ENCODE measurements at regions not wholly inside any gene's neighbourhood (a gene's known extent, or its start where the extent isn't known, plus 50 kb on each side); places are given as distances from the start of the nearest gene placed in this dataset.

DNA sequence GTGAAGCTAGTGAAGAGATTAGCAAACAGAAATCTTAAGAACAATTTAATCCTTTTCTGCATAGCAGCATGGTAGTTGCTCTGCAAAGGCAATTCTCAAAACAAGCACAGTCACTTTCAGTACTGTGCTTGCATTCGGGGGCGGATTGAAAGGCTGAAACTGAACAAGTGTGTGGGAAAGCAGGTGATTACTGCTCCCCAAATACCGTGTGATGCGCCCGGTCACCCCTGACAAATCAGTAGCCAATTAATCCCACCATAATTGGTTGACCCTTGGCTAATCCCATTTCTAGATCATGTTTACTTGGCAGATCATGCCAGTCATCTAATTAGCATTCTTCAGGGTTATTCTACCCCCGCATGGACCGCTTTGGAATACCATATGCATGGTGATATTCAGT, 76.5 kb upstream of the ADRB1 start:
- DNase-seq (ENCODE audit: insufficient read length) (no peak), FAIRE-seq (peak; percentile 86)
- TF ChIP-seq TAF1 (IDR thresholded peaks at IDR 0.05; ENCODE audit: borderline replicate concordance, low read depth, low read length), result no peak
- TF ChIP-seq POLR2A (IDR thresholded peaks at IDR 0.05; ENCODE audit: low read depth, low read length), result no peak
- no peak for TF ChIP-seq POLR2AphosphoS5 (IDR thresholded peaks at IDR 0.05; ENCODE audit: low read depth, low read length)

DNA sequence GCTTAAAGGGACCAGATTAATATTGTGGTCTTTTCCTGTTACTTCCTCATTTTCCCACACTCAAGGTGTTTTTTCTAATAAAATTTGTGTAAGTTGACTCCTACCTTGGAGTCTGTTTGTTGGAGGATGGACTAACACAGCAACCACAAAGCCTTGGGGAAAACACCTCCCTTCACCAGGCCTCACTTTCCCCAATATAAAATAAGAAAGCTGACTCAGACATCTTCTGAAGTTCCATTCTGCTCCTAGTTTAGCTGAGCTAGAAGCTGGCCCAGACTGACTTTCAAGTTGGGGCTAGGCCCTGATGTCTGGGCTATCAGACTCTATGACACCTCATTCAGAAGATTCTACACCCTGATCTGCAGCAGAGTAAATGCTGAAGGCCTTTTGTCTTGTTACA, 73.0 kb upstream of the ADRB1 start:
- TF ChIP-seq POLR2AphosphoS5 (IDR thresholded peaks at IDR 0.05; ENCODE audit: low read depth, low read length), result no peak
- FAIRE-seq (no peak), DNase-seq (ENCODE audit: insufficient read length) (no peak)

GRCh38 chr10:113971349-113971973, 72.2 kb upstream of the ADRB1 start:
- FAIRE-seq, result no peak
- TF ChIP-seq POLR2A (IDR thresholded peaks at IDR 0.05; ENCODE audit: low read depth, low read length) (no peak), POLR2AphosphoS5 (IDR thresholded peaks at IDR 0.05; ENCODE audit: low read depth, low read length) (no peak), TAF1 (IDR thresholded peaks at IDR 0.05; ENCODE audit: borderline replicate concordance, low read depth, low read length) (no peak)

GRCh38 chr10:113977174-113977573, 66.5 kb upstream of the ADRB1 start:
- TF ChIP-seq POLR2AphosphoS5 (IDR thresholded peaks at IDR 0.05; ENCODE audit: low read depth, low read length), result no peak
- TF ChIP-seq POLR2A (IDR thresholded peaks at IDR 0.05; ENCODE audit: low read depth, low read length), result no peak
- no peak for TF ChIP-seq TAF1 (IDR thresholded peaks at IDR 0.05; ENCODE audit: borderline replicate concordance, low read depth, low read length)
- no peak for FAIRE-seq
- no peak for DNase-seq (ENCODE audit: insufficient read length)

More at GRCh38 chr10:113971349-113971973, 72.2 kb upstream of the ADRB1 start:
- DNase-seq (ENCODE audit: insufficient read length), result no peak

DNA sequence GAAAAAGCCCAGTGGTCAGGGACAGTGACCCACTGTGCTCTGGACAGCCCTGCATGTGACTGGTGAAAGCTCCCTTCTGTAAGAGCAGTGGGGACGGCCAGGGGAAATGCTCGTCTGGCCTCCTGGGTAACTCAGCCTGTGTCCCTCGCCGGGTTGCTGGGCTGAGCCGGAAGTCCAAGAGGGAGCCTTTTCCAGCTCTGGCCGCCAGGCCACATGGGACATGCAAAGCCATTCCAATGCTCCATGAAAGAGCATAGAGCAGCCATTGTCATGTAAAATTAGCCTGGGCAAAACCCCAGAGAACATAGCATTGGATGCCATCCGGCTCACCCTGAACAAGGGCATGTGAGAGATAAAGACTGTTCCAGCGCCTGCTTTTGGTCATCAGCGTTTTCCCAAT, 64.9 kb upstream of the ADRB1 start:
- FAIRE-seq, result no peak
- no peak for DNase-seq (ENCODE audit: insufficient read length)
- TF ChIP-seq POLR2A (IDR thresholded peaks at IDR 0.05; ENCODE audit: low read depth, low read length) (no peak), POLR2AphosphoS5 (IDR thresholded peaks at IDR 0.05; ENCODE audit: low read depth, low read length) (no peak), TAF1 (IDR thresholded peaks at IDR 0.05; ENCODE audit: borderline replicate concordance, low read depth, low read length) (no peak)

GRCh38 chr10:113979409-113979808, 64.3 kb upstream of the ADRB1 start:
- DNase-seq (ENCODE audit: insufficient read length), result no peak
- no peak for FAIRE-seq
- TF ChIP-seq TAF1 (IDR thresholded peaks at IDR 0.05; ENCODE audit: borderline replicate concordance, low read depth, low read length), result no peak
- no peak for TF ChIP-seq POLR2AphosphoS5 (IDR thresholded peaks at IDR 0.05; ENCODE audit: low read depth, low read length)
- no peak for TF ChIP-seq POLR2A (IDR thresholded peaks at IDR 0.05; ENCODE audit: low read depth, low read length)

GRCh38 chr10:113980408-113981087, 63.1 kb upstream of the ADRB1 start:
- no peak for DNase-seq (ENCODE audit: insufficient read length)
- FAIRE-seq, result no peak
- no peak for TF ChIP-seq TAF1 (IDR thresholded peaks at IDR 0.05; ENCODE audit: borderline replicate concordance, low read depth, low read length)
- no peak for TF ChIP-seq POLR2A (IDR thresholded peaks at IDR 0.05; ENCODE audit: low read depth, low read length)
- TF ChIP-seq POLR2AphosphoS5 (IDR thresholded peaks at IDR 0.05; ENCODE audit: low read depth, low read length), result no peak

DNA sequence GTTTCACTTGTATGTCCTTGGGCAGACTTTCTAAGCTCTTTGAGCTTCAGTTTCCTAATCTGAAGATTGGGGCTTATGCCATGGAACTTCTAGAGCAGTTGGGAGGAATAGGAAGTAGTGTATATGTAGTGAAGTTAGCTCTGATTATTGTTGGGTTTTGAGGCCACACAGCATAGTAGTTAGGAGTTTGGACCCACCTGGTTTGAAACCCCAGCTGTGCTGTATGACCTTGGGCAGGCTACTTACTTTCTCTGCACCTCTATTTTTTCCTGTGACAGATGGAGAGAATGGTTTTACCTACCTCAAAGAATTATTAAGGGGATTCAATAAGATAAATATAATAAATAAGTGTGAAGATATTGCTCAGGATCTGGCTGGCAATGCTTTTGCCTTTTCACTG, 61.4 kb upstream of the ADRB1 start:
- TF ChIP-seq POLR2A (IDR thresholded peaks at IDR 0.05; ENCODE audit: low read depth, low read length), result no peak
- TF ChIP-seq TAF1 (IDR thresholded peaks at IDR 0.05; ENCODE audit: borderline replicate concordance, low read depth, low read length), result no peak
- TF ChIP-seq POLR2AphosphoS5 (IDR thresholded peaks at IDR 0.05; ENCODE audit: low read depth, low read length), result no peak
- DNase-seq (ENCODE audit: insufficient read length) (no peak), FAIRE-seq (peak; percentile 82)

GRCh38 chr10:113982769-113983168, 60.9 kb upstream of the ADRB1 start:
- DNase-seq (ENCODE audit: insufficient read length), result peak; percentile 25
- FAIRE-seq, result peak; percentile 86
- TF ChIP-seq POLR2A (IDR thresholded peaks at IDR 0.05; ENCODE audit: low read depth, low read length) (peak; percentile 50; the same call in 1 of the 2 replicates), TAF1 (IDR thresholded peaks at IDR 0.05; ENCODE audit: borderline replicate concordance, low read depth, low read length) (no peak; the same call in 1 of the 2 replicates)

DNA sequence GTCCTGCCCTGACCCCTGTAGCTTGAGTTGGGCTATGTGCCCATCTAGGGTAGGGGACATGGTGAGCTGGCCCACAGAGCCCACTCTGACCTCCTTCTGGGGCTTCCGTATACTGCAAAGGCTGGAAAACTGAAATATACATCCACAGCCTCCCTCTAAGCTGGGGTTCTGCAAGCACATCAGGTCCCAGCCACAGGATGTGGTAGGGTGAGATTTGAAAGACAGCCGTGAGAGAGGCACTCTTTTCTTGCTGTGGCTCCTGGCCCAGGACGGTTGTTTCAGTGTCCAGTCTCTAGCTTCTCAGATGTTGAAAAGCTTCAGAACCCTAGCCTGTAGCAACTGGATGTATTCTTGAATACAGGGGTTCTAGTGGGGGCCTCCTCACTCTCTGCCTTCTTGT, 60.1 kb upstream of the ADRB1 start:
- DNase-seq (ENCODE audit: insufficient read length) (no peak), FAIRE-seq (no peak)
- TF ChIP-seq TAF1 (IDR thresholded peaks at IDR 0.05; ENCODE audit: borderline replicate concordance, low read depth, low read length) (no peak), POLR2AphosphoS5 (IDR thresholded peaks at IDR 0.05; ENCODE audit: low read depth, low read length) (no peak), POLR2A (IDR thresholded peaks at IDR 0.05; ENCODE audit: low read depth, low read length) (no peak)

GRCh38 chr10:113985297-113985844, 58.3 kb upstream of the ADRB1 start:
- DNase-seq (ENCODE audit: insufficient read length) (no peak), FAIRE-seq (no peak)
- TF ChIP-seq TAF1 (IDR thresholded peaks at IDR 0.05; ENCODE audit: borderline replicate concordance, low read depth, low read length), result no peak
- no peak for TF ChIP-seq POLR2AphosphoS5 (IDR thresholded peaks at IDR 0.05; ENCODE audit: low read depth, low read length)
- TF ChIP-seq POLR2A (IDR thresholded peaks at IDR 0.05; ENCODE audit: low read depth, low read length), result no peak

DNA sequence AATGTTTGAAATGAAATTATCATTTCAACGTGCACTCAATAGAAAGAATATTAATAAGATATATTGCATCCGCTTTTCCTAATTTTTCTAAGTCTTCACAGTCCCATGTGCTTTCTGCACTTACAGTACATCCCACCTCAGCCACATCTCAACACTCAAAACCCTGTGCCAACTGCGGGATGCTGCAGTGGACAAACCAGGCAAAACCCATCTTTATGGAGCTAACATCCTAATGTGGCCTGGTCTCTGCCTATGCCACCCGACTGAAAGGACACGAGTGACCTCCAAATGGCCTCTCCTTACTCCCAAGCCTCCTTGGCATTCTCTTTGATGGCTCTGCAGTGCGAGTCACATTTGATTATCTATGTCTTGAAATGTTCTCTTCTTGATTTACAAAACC, 57.4 kb upstream of the ADRB1 start:
- DNase-seq (ENCODE audit: insufficient read length) (no peak), FAIRE-seq (no peak)
- TF ChIP-seq TAF1 (IDR thresholded peaks at IDR 0.05; ENCODE audit: borderline replicate concordance, low read depth, low read length), result no peak
- no peak for TF ChIP-seq POLR2A (IDR thresholded peaks at IDR 0.05; ENCODE audit: low read depth, low read length)
